HepG2 (cell line): ENCODE measurements at regions not wholly inside any gene's neighbourhood (a gene's known extent, or its start where the extent isn't known, plus 50 kb on each side); places are given as distances from the start of the nearest gene placed in this dataset.

Experiments used
- CREB1 ChIP-seq, 2 experiments: fragments of 450-650 bp in 1 of 2; IDR thresholded peaks; 2 replicates each; pipeline ENCODE4 v1.6.1; 2016 to 2017; ENCODE audit warnings: control low read depth in 1 of 2, mild to moderate bottlenecking in 1 of 2, missing compliant biosample characterization in 1 of 2, missing genetic modification characterization in 1 of 2
- DPF2 ChIP-seq: sonication (generic); formaldehyde crosslinking; IDR thresholded peaks from 2 replicates; pipeline ENCODE4 v1.4.0; 2020; ENCODE audit warnings: mild to moderate bottlenecking, low read depth, missing genetic modification reagents, borderline replicate concordance
- HES4 ChIP-seq: sonication (generic); formaldehyde crosslinking; IDR thresholded peaks from 2 replicates; pipeline ENCODE4 v1.9.0; 2021; ENCODE audit warnings: mild to moderate bottlenecking, missing genetic modification reagents, borderline replicate concordance
- POLR2A ChIP-seq, 2 experiments: IDR thresholded peaks; 2 replicates each; pipeline ENCODE4 v1.6.1; 2011; ENCODE audit warnings: low read depth in 2 of 2, low read length in 2 of 2, mild to moderate bottlenecking in 1 of 2, moderate library complexity in 1 of 2; ENCODE audit not compliant: insufficient read depth in 1 of 2
- SIN3A ChIP-seq: IDR thresholded peaks from 2 replicates; pipeline ENCODE4 v1.6.1; 2011; ENCODE audit warnings: low read depth, mild to moderate bottlenecking, control low read depth, low read length, borderline replicate concordance
- ZFY ChIP-seq: sonication (generic); formaldehyde crosslinking; IDR thresholded peaks from 2 replicates; pipeline ENCODE4 v1.4.0; 2020; ENCODE audit warnings: missing genetic modification reagents
- ZNF547 ChIP-seq: sonication (generic); formaldehyde crosslinking; IDR thresholded peaks from 2 replicates; pipeline ENCODE4 v1.5.1; 2020; ENCODE audit warnings: mild to moderate bottlenecking, missing genetic modification reagents
- ZNF879 ChIP-seq: sonication (generic); formaldehyde crosslinking; IDR thresholded peaks from 2 replicates; pipeline ENCODE4 v1.8.1; 2023; ENCODE audit warnings: missing genetic modification reagents
- ZSCAN25 ChIP-seq: sonication (generic); formaldehyde crosslinking; IDR thresholded peaks from 2 replicates; pipeline ENCODE4 v1.8.0; 2022; ENCODE audit warnings: mild to moderate bottlenecking, missing genetic modification reagents

GRCh38 chr15:69887553-69887952 is 210.2 kb downstream of the TLE3 start:
- TF ChIP-seq ZNF879 (CRISPR knock-in tag) (no peak), ZFY (CRISPR knock-in tag) (no peak), ZSCAN25 (CRISPR knock-in tag) (no peak), HES4 (no peak), CREB1 (IDR thresholded peaks at IDR 0.05) (no peak), CREB1 (CRISPR knock-in tag; IDR thresholded peaks at IDR 0.05) (no peak), SIN3A (no peak), ZNF547 (no peak), DPF2 (no peak), POLR2A (IDR thresholded peaks at IDR 0.05; ENCODE audit: insufficient read depth in 1 of 2, low read depth in 2 of 2, low read length in 2 of 2) (no peak)
